OCI-LY3 (cell line): ENCODE measurements at regions not wholly inside any gene's neighbourhood (a gene's known extent, or its start where the extent isn't known, plus 50 kb on each side); places are given as distances from the start of the nearest gene placed in this dataset.

ENCODE experiments used
- CTCF ChIP-seq: fragments of 200-600, 300-600 bp; sonication (generic); IDR thresholded peaks from 2 replicates; pipeline ENCODE4 v1.5.1; 2014; ENCODE audit warnings: antibody characterized with exemption, low read length, low read depth
- EZH2phosphoT487 ChIP-seq: fragments of 200-600 bp; shearing (Covaris generic); IDR thresholded peaks from 2 replicates; pipeline ENCODE4 v1.6.1; 2018; ENCODE audit warnings: antibody characterized with exemption, mixed run types, low read depth

DNA sequence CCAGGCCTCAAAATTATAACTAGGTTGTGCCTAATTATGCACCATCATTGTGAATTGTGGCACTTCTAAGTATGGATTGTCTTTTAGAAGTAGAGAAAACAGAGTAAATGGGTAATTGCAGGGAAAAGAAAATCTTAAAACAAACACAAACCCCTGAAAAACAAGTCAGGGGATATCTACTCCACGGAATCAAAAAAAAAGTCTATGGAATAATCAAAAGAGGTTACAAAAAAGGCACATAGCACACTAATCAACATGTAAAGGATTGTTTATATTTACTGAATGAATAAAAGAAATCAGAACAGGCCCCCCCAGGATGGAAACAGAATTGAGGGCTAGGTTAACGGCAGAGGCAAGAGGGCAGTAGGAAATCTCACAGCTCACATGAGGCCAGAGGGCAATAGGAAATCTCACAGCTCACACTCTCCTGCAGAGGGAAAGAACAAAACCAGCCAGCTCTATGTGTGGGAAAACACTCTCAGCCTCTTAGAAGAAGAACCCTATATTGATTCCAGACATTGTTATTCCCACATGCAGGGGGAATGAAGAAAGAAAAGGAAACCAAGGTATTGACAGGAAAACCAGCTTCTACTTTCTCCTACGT is 72.7 kb upstream of the FNDC3B start:
- TF ChIP-seq CTCF (no peak), EZH2phosphoT487 (no peak)
